C4-2B (cell line): ENCODE measurements at regions not wholly inside any gene's neighbourhood (a gene's known extent, or its start where the extent isn't known, plus 50 kb on each side); places are given as distances from the start of the nearest gene placed in this dataset.

Experiments
- ZFX ChIP-seq: fragments of 450-650 bp; IDR thresholded peaks from 2 replicates; pipeline ENCODE4 v1.6.1; 2017
- TF ChIP-seq, protein P1 (sequence below): fragments of 450-650 bp; conservative IDR thresholded peaks from 2 replicates; pipeline ENCODE4 v1.5.1; 2017; ENCODE audit warnings: mild to moderate bottlenecking

GRCh38 chr19:30754162-30754561 lies 382.0 kb downstream of the ZNF536 start:
- TF ChIP-seq, protein P1, sequence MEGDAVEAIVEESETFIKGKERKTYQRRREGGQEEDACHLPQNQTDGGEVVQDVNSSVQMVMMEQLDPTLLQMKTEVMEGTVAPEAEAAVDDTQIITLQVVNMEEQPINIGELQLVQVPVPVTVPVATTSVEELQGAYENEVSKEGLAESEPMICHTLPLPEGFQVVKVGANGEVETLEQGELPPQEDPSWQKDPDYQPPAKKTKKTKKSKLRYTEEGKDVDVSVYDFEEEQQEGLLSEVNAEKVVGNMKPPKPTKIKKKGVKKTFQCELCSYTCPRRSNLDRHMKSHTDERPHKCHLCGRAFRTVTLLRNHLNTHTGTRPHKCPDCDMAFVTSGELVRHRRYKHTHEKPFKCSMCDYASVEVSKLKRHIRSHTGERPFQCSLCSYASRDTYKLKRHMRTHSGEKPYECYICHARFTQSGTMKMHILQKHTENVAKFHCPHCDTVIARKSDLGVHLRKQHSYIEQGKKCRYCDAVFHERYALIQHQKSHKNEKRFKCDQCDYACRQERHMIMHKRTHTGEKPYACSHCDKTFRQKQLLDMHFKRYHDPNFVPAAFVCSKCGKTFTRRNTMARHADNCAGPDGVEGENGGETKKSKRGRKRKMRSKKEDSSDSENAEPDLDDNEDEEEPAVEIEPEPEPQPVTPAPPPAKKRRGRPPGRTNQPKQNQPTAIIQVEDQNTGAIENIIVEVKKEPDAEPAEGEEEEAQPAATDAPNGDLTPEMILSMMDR = no peak
- TF ChIP-seq ZFX = no peak
